GM12878 (cell line): ENCODE measurements at regions not wholly inside any gene's neighbourhood (a gene's known extent, or its start where the extent isn't known, plus 50 kb on each side); places are given as distances from the start of the nearest gene placed in this dataset.

Experiments used
- ATAC-seq: fragments of 200-7000 bp; cut with Tn5 transposase; 3 replicates; pipeline ENCODE4 v1.9.1; 2020; ENCODE audit warnings: mild to moderate bottlenecking, moderate library complexity
- BruUV-seq: library from RNA; stranded (reverse); fragments of 400-500 nt; replicated peaks from 2 replicates; lab custom pipeline; 2021; lab: Mats Ljungman, UMichigan
- CTCF ChIA-PET: fragments of 300-600 bp; sonication (Branson Sonifier 250); formaldehyde crosslinking; extraction: SDS; loops from one replicate; lab custom pipeline; 2021; ENCODE audit warnings: inconsistent platforms; lab: Yijun Ruan, JAX
- POLR2A ChIA-PET: fragments of 350-600 bp; formaldehyde crosslinking; extraction: SDS; loops from one replicate; lab custom pipeline; 2021; ENCODE audit warnings: inconsistent platforms; lab: Charles Lee
- RAD21 ChIA-PET: fragments of 300-600 bp; sonication (Branson Sonifier 250); formaldehyde crosslinking; loops from one replicate; lab custom pipeline; 2023; ENCODE audit warnings: antibody characterized with exemption; ENCODE audit not compliant: unreplicated experiment; lab: Charles Lee
- SMC1A ChIA-PET: fragments of 300-600 bp; sonication (Branson Sonifier 250); formaldehyde crosslinking; loops from one replicate; lab custom pipeline; 2023; ENCODE audit not compliant: unreplicated experiment, uncharacterized antibody; lab: Charles Lee
- DNase-seq: peaks from one replicate; pipeline ENCODE4 v3.0.0-alpha.2; 2011; ENCODE audit warnings: low read depth, low spot score
- FAIRE-seq: peaks from 3 replicates; lab custom pipeline; 2011; peaks lifted over from hg19 to GRCh38; lab: Jason Lieb, UNC
- H2AFZ ChIP-seq: 2 replicates; pipeline ENCODE4 v1.6.0; 2011; ENCODE audit warnings: low read depth, low read length, control low read depth; ENCODE audit not compliant: control insufficient read depth
- H3K27ac ChIP-seq: 2 replicates; pipeline ENCODE4 v1.5.1; 2011; ENCODE audit warnings: control low read depth; ENCODE audit not compliant: control insufficient read depth, insufficient read depth
- H3K27me3 ChIP-seq, 2 experiments: replicated peaks in 1 of 2; 2 replicates each; pipeline versions ENCODE4 v1.6.0 to v1.6.1; 2011; ENCODE audit warnings: low read length in 1 of 2; ENCODE audit not compliant: control insufficient read depth in 2 of 2, insufficient read depth in 2 of 2
- H3K36me3 ChIP-seq, 2 experiments: 2 replicates each; pipeline ENCODE4 v1.5.1; 2011; ENCODE audit warnings: low read length in 1 of 2; ENCODE audit not compliant: control insufficient read depth in 2 of 2, insufficient read depth in 2 of 2
- H3K4me1 ChIP-seq: 2 replicates; pipeline ENCODE4 v1.6.1; 2011; ENCODE audit warnings: mild to moderate bottlenecking, low read length, moderate library complexity, mixed read lengths; ENCODE audit not compliant: control insufficient read depth, insufficient read depth
- H3K4me2 ChIP-seq: 2 replicates; pipeline ENCODE4 v1.6.0; 2011; ENCODE audit warnings: control low read depth; ENCODE audit not compliant: control insufficient read depth, insufficient read depth
- H3K4me3 ChIP-seq: fragments of 200-600 bp; sonication (generic); 2 replicates; pipeline ENCODE4 v1.5.1; 2016
- H3K79me2 ChIP-seq: 2 replicates; pipeline ENCODE4 v1.6.0; 2011; ENCODE audit warnings: low read length; ENCODE audit not compliant: control insufficient read depth, insufficient read depth
- H3K9ac ChIP-seq: 2 replicates; pipeline ENCODE4 v1.8.0; 2011; ENCODE audit warnings: low read length, control low read depth, mixed read lengths; ENCODE audit not compliant: control insufficient read depth, insufficient read depth
- H3K9me3 ChIP-seq: replicated peaks from 3 replicates; pipeline ENCODE4 v1.5.1; 2011; ENCODE audit warnings: mild to moderate bottlenecking, low read length; ENCODE audit not compliant: control insufficient read depth, insufficient read depth
- H4K20me1 ChIP-seq: 2 replicates; pipeline ENCODE4 v1.6.0; 2011; ENCODE audit not compliant: control insufficient read depth, insufficient read depth
- BCL3 ChIP-seq: IDR thresholded peaks from 2 replicates; pipeline ENCODE4 v1.6.1; 2011; ENCODE audit warnings: borderline replicate concordance, low read depth, mild to moderate bottlenecking, moderate library complexity, low read length; ENCODE audit not compliant: insufficient read depth, poor library complexity, severe bottlenecking
- E2F8 ChIP-seq: fragments of 450-650 bp; IDR thresholded peaks from 2 replicates; pipeline ENCODE4 v1.6.1; 2018; ENCODE audit warnings: mild to moderate bottlenecking, low read depth, moderate library complexity; ENCODE audit not compliant: partially characterized antibody
- JUNB ChIP-seq: IDR thresholded peaks from 2 replicates; pipeline ENCODE4 v1.6.1; 2016; ENCODE audit warnings: antibody characterized with exemption, mild to moderate bottlenecking
- KAT2A ChIP-seq: conservative IDR thresholded peaks from 2 replicates; pipeline ENCODE4 v1.6.1; 2011; ENCODE audit warnings: low read depth, low read length; ENCODE audit not compliant: control insufficient read depth
- MYC ChIP-seq: IDR thresholded peaks from 2 replicates; pipeline ENCODE4 v1.6.1; 2011; ENCODE audit warnings: mild to moderate bottlenecking, low read length, moderate library complexity, inconsistent platforms; ENCODE audit not compliant: insufficient read depth, insufficient replicate concordance, insufficient read length, severe bottlenecking
- NBN ChIP-seq: fragments of 450-650 bp; IDR thresholded peaks from 2 replicates; pipeline ENCODE4 v1.6.1; 2016
- RCOR1 ChIP-seq: conservative IDR thresholded peaks from 2 replicates; pipeline ENCODE4 v1.6.1; 2012; ENCODE audit warnings: low read depth, low read length, improper control_type of control experiment
- RELA ChIP-seq: fragments of 450-650 bp; IDR thresholded peaks from 2 replicates; pipeline ENCODE4 v1.8.0; 2014; ENCODE audit warnings: borderline replicate concordance; ENCODE audit not compliant: partially characterized antibody
- TBL1XR1 ChIP-seq: IDR thresholded peaks from 2 replicates; pipeline ENCODE4 v1.6.1; 2012; ENCODE audit warnings: low read depth, low read length, improper control_type of control experiment
- TCF12 ChIP-seq: IDR thresholded peaks from 2 replicates; pipeline ENCODE4 v1.6.1; 2011; ENCODE audit warnings: low read depth, mild to moderate bottlenecking, low read length
- ZNF274 ChIP-seq: IDR thresholded peaks from one replicate; pipeline ENCODE4 v1.8.0; 2011; ENCODE audit not compliant: insufficient read length, insufficient read depth
- WGBS: methylation state at CpG from one replicate; pipeline ENCODE4 v1.1.6; 2016; ENCODE audit warnings: low lambda C conversion rate; ENCODE audit not compliant: insufficient replicate concordance, insufficient coverage; ENCODE audit errors: missing lambda C conversion rate; 5-methylcytosine and 5-hydroxymethylcytosine counted together
- in situ Hi-C: fragments of 300-500 bp; cut with MboI; formaldehyde crosslinking; loops from 9 replicates; pipeline ENCODE4 v1.14.3; 2018; ENCODE audit warnings: mixed read lengths
- intact Hi-C: fragments of 100-400 bp; cut with micrococcal nuclease; formaldehyde crosslinking; loops from one replicate; pipeline ENCODE4 v1.14.2; 2022; ENCODE audit not compliant: unreplicated experiment
- TF ChIP-seq, protein P1 (sequence below): IDR thresholded peaks from 2 replicates; pipeline ENCODE4 v1.6.1; 2011; ENCODE audit warnings: mild to moderate bottlenecking, low read depth, low read length, moderate library complexity; ENCODE audit not compliant: insufficient replicate concordance
- TF ChIP-seq, protein P2 (sequence below): fragments of 450-650 bp; IDR thresholded peaks from 2 replicates; pipeline ENCODE4 v1.6.1; 2017; ENCODE audit warnings: mild to moderate bottlenecking, moderate library complexity

GRCh38 chr10:118931436-118931835, 98.1 kb upstream of the NANOS1 start:
- Histone ChIP-seq H3K4me2 (no peak overlapping the region), H3K36me3 (no peaks in the 10 kb centered on the region), H3K4me3 (no peak overlapping the region), H3K9ac (no peak overlapping the region), H3K9me3 (no peaks in the 10 kb centered on the region; the same call in 2 of the 3 replicates), H4K20me1 (no peaks in the 10 kb centered on the region), H2AFZ (no peak overlapping the region), H3K27me3 (no peaks in the 10 kb centered on the region), H3K4me1 (no peaks in the 10 kb centered on the region), H3K79me2 (no peaks in the 10 kb centered on the region), H3K27ac (no peak overlapping the region)
- BruUV-seq: no TSS peak
- ChIA-PET POLR2A (no interaction called here), RAD21 (no interaction called here), CTCF (no interaction called here), SMC1A (no interaction called here)
- in situ Hi-C loops: no loop called here
- ATAC-seq: no peak
- intact Hi-C loops: no loop called here
- DNase-seq: no peak
- no peak for FAIRE-seq
- 4% methylated on average over 1 of the region's 1 CpG for WGBS
- TF ChIP-seq E2F8 (no peak), RELA (no peak), TCF12 (no peak), NBN (no peak), JUNB (no peak), KAT2A (no peak), MYC (no peak), TBL1XR1 (no peak), RCOR1 (no peak), BCL3 (no peak), ZNF274 (no peak)
- TF ChIP-seq, protein P1, sequence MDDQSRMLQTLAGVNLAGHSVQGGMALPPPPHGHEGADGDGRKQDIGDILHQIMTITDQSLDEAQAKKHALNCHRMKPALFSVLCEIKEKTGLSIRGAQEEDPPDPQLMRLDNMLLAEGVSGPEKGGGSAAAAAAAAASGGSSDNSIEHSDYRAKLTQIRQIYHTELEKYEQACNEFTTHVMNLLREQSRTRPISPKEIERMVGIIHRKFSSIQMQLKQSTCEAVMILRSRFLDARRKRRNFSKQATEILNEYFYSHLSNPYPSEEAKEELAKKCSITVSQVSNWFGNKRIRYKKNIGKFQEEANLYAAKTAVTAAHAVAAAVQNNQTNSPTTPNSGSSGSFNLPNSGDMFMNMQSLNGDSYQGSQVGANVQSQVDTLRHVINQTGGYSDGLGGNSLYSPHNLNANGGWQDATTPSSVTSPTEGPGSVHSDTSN: no peak
- TF ChIP-seq, protein P2, sequence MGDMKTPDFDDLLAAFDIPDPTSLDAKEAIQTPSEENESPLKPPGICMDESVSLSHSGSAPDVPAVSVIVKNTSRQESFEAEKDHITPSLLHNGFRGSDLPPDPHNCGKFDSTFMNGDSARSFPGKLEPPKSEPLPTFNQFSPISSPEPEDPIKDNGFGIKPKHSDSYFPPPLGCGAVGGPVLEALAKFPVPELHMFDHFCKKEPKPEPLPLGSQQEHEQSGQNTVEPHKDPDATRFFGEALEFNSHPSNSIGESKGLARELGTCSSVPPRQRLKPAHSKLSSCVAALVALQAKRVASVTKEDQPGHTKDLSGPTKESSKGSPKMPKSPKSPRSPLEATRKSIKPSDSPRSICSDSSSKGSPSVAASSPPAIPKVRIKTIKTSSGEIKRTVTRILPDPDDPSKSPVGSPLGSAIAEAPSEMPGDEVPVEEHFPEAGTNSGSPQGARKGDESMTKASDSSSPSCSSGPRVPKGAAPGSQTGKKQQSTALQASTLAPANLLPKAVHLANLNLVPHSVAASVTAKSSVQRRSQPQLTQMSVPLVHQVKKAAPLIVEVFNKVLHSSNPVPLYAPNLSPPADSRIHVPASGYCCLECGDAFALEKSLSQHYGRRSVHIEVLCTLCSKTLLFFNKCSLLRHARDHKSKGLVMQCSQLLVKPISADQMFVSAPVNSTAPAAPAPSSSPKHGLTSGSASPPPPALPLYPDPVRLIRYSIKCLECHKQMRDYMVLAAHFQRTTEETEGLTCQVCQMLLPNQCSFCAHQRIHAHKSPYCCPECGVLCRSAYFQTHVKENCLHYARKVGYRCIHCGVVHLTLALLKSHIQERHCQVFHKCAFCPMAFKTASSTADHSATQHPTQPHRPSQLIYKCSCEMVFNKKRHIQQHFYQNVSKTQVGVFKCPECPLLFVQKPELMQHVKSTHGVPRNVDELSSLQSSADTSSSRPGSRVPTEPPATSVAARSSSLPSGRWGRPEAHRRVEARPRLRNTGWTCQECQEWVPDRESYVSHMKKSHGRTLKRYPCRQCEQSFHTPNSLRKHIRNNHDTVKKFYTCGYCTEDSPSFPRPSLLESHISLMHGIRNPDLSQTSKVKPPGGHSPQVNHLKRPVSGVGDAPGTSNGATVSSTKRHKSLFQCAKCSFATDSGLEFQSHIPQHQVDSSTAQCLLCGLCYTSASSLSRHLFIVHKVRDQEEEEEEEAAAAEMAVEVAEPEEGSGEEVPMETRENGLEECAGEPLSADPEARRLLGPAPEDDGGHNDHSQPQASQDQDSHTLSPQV: no peak
